Breast epithelium (tissue), 4 donors: ENCODE measurements at regions not wholly inside any gene's neighbourhood (a gene's known extent, or its start where the extent isn't known, plus 50 kb on each side); places are given as distances from the start of the nearest gene placed in this dataset.

Experiments
- DNase-seq, 2 donors: peaks; one replicate each; pipeline ENCODE4 v3.0.0-alpha.2; 2019; ENCODE audit warnings: low spot score in 2 of 2
- H3K27ac ChIP-seq, 2 donors: fragments of 200-600 bp; sonication (generic) in 1 of 2; one replicate each; pipeline ENCODE4 v1.5.1; 2016 to 2019; ENCODE audit warnings: mild to moderate bottlenecking in 1 of 2
- H3K27me3 ChIP-seq, 2 donors: fragments of 200-600 bp; sonication (generic) in 1 of 2; one replicate each; pipeline versions ENCODE4 v1.5.1 to v1.6.0; 2017 to 2019; ENCODE audit warnings: control low read depth in 1 of 2, mild to moderate bottlenecking in 1 of 2
- H3K36me3 ChIP-seq: fragments of 200-600 bp; one replicate; pipeline ENCODE4 v1.5.1; 2019
- H3K4me1 ChIP-seq, 2 donors: fragments of 200-600 bp; sonication (generic); one replicate each; pipeline ENCODE4 v1.5.1; 2016 to 2019; ENCODE audit warnings: control low read depth in 1 of 2
- H3K4me3 ChIP-seq, 3 donors: fragments of 200-600 bp; sonication (generic); 1 replicate in 2 of 3; 2 replicates in 1 of 3; pipeline ENCODE4 v1.5.1; 2016 to 2019; ENCODE audit warnings: mild to moderate bottlenecking in 3 of 3, moderate library complexity in 2 of 3
- H3K9me3 ChIP-seq, 2 donors: fragments of 200-600 bp; sonication (generic) in 1 of 2; one replicate each; pipeline ENCODE4 v1.5.1; 2016 to 2019; ENCODE audit warnings: control low read depth in 1 of 2
- CTCF ChIP-seq, 3 donors: fragments of 450-650 bp; IDR thresholded peaks; one replicate each; pipeline ENCODE4 v1.5.1; 2016 to 2017; ENCODE audit warnings: antibody characterized with exemption in 3 of 3, mild to moderate bottlenecking in 3 of 3, moderate library complexity in 3 of 3
- POLR2A ChIP-seq: fragments of 450-650 bp; IDR thresholded peaks from one replicate; pipeline ENCODE4 v1.6.1; 2016; ENCODE audit warnings: antibody characterized with exemption, mild to moderate bottlenecking, moderate library complexity
- POLR2AphosphoS5 ChIP-seq, 3 donors: sonication (generic); formaldehyde crosslinking; IDR thresholded peaks; one replicate each; pipeline ENCODE4 v1.6.1; 2017; ENCODE audit warnings: antibody characterized with exemption in 3 of 3
- intact Hi-C: fragments of 100-400 bp; cut with DNase I; formaldehyde crosslinking; loops from one replicate; pipeline ENCODE4 v1.15.1; 2023; ENCODE audit warnings: low total_unique reads

GRCh38 chr17:72561680-72562079, 440.9 kb downstream of the SOX9 start:
- Histone ChIP-seq H3K36me3 (no peaks in the 10 kb centered on the region), H3K4me3 (no peak overlapping the region), H3K27ac (no peak overlapping the region), H3K4me1 (no peaks in the 10 kb centered on the region), H3K27me3 (no peaks in the 10 kb centered on the region), H3K9me3 (no peaks in the 10 kb centered on the region)
- intact Hi-C loops, result no loop called here
- no peak for DNase-seq
- TF ChIP-seq POLR2A (no peak), POLR2AphosphoS5 (IDR thresholded peaks at IDR 0.05) (no peak), CTCF (IDR thresholded peaks at IDR 0.05) (no peak)

GRCh38 chr17:72562615-72563188, 441.9 kb downstream of the SOX9 start:
- TF ChIP-seq POLR2A (no peak), POLR2AphosphoS5 (IDR thresholded peaks at IDR 0.05) (no peak), CTCF (IDR thresholded peaks at IDR 0.05) (no peak)
- DNase-seq, result no peak
- H3K9me3 ChIP-seq, result no peaks in the 10 kb centered on the region
- no peaks in the 10 kb centered on the region for H3K27me3 ChIP-seq
- intact Hi-C loops, result no loop called here
- no peak overlapping the region for H3K27ac ChIP-seq
- no peak overlapping the region for H3K4me3 ChIP-seq
- H3K4me1 ChIP-seq, result no peaks in the 10 kb centered on the region
- H3K36me3 ChIP-seq, result no peaks in the 10 kb centered on the region

GRCh38 chr17:72563952-72564351, 443.1 kb downstream of the SOX9 start:
- no peak for DNase-seq
- no peaks in the 10 kb centered on the region for H3K36me3 ChIP-seq
- TF ChIP-seq POLR2AphosphoS5 (IDR thresholded peaks at IDR 0.05) (no peak), POLR2A (no peak), CTCF (IDR thresholded peaks at IDR 0.05) (no peak)
- no peaks in the 10 kb centered on the region for H3K27me3 ChIP-seq
- H3K27ac ChIP-seq, result no peak overlapping the region
- no peak overlapping the region for H3K4me3 ChIP-seq
- intact Hi-C loops, result no loop called here
- H3K9me3 ChIP-seq, result no peaks in the 10 kb centered on the region
- no peaks in the 10 kb centered on the region for H3K4me1 ChIP-seq

- no peaks in the 10 kb centered on the region for H3K36me3 ChIP-seq
- H3K9me3 ChIP-seq, result no peaks in the 10 kb centered on the region
- intact Hi-C loops, result no loop called here
- no peak overlapping the region for H3K27ac ChIP-seq
- no peak overlapping the region for H3K4me3 ChIP-seq
- H3K27me3 ChIP-seq, result no peaks in the 10 kb centered on the region
- H3K4me1 ChIP-seq, result no peaks in the 10 kb centered on the region
- no peak for DNase-seq
- TF ChIP-seq POLR2AphosphoS5 (IDR thresholded peaks at IDR 0.05), result no peak
These were observed 444.2 kb downstream of the SOX9 start for GRCh38 chr17:72565006-72565405.

GRCh38 chr17:72565758-72566157, 444.9 kb downstream of the SOX9 start:
- intact Hi-C loops, result no loop called here
- DNase-seq, result no peak
- no peak overlapping the region for H3K27ac ChIP-seq
- no peaks in the 10 kb centered on the region for H3K9me3 ChIP-seq
- no peaks in the 10 kb centered on the region for H3K27me3 ChIP-seq
- TF ChIP-seq CTCF (IDR thresholded peaks at IDR 0.05) (no peak), POLR2A (no peak)
- H3K4me1 ChIP-seq, result no peaks in the 10 kb centered on the region
- no peaks in the 10 kb centered on the region for H3K36me3 ChIP-seq
- no peak overlapping the region for H3K4me3 ChIP-seq
